Activated naive CD4-positive, alpha-beta T cell treated with anti-CD3 and anti-CD28 coated beads for 36 hours (primary cell): ENCODE measurements at regions not wholly inside any gene's neighbourhood (a gene's known extent, or its start where the extent isn't known, plus 50 kb on each side); places are given as distances from the start of the nearest gene placed in this dataset.

ENCODE experiments used
- CTCF ChIA-PET: fragments of 350-600 bp; sonication (Branson Sonifier 250); formaldehyde crosslinking; loops from one replicate; lab custom pipeline; 2021; ENCODE audit warnings: antibody characterized with exemption; lab: Charles Lee
- DNase-seq: peaks from one replicate; pipeline ENCODE4 v3.0.0-alpha.2; 2020
- H3K27ac Mint-ChIP-seq: one replicate; pipeline ENCODE4 v1.8.0; 2021; ENCODE audit warnings: mild to moderate bottlenecking, mixed read lengths
- H3K27me3 Mint-ChIP-seq: one replicate; pipeline ENCODE4 v1.8.0; 2021; ENCODE audit warnings: low read depth, mixed read lengths
- H3K36me3 Mint-ChIP-seq: one replicate; pipeline ENCODE4 v1.8.0; 2021; ENCODE audit warnings: low read depth, mixed read lengths
- H3K4me1 Mint-ChIP-seq: one replicate; pipeline ENCODE4 v1.8.0; 2021; ENCODE audit warnings: low read depth, mixed read lengths
- H3K4me3 Mint-ChIP-seq: one replicate; pipeline ENCODE4 v1.8.0; 2021; ENCODE audit warnings: mild to moderate bottlenecking, moderate library complexity, mixed read lengths
- H3K9me3 Mint-ChIP-seq: one replicate; pipeline ENCODE4 v1.8.0; 2021; ENCODE audit warnings: mixed read lengths
- intact Hi-C: fragments of 100-400 bp; cut with micrococcal nuclease; formaldehyde crosslinking; loops from one replicate; pipeline ENCODE4 v1.15.1; 2023

GRCh38 chr5:2983583-2984300, 232.3 kb upstream of the IRX2 start:
- peaks cover 1% of the 10 kb centered on the region for H3K9me3 Mint-ChIP-seq
- H3K27me3 Mint-ChIP-seq = no peaks in the 10 kb centered on the region
- CTCF ChIA-PET = no interaction called here
- no peak for DNase-seq
- H3K4me1 Mint-ChIP-seq = no peaks in the 10 kb centered on the region
- H3K4me3 Mint-ChIP-seq = no peak overlapping the region
- intact Hi-C loops = no loop called here
- no peaks in the 10 kb centered on the region for H3K36me3 Mint-ChIP-seq
- H3K27ac Mint-ChIP-seq = no peak overlapping the region

GRCh38 chr5:2981652-2982051, 230.2 kb upstream of the IRX2 start:
- Mint-ChIP-seq H3K36me3 (no peaks in the 10 kb centered on the region), H3K4me1 (no peaks in the 10 kb centered on the region), H3K4me3 (no peak overlapping the region), H3K27ac (no peak overlapping the region), H3K9me3 (peaks cover 3% of the 10 kb centered on the region), H3K27me3 (no peaks in the 10 kb centered on the region)
- intact Hi-C loops = no loop called here
- no peak for DNase-seq
- CTCF ChIA-PET = no interaction called here

GRCh38 chr5:2981035-2981434, 229.6 kb upstream of the IRX2 start:
- H3K4me3 Mint-ChIP-seq = no peak overlapping the region
- DNase-seq = no peak
- H3K36me3 Mint-ChIP-seq = no peaks in the 10 kb centered on the region
- no peak overlapping the region for H3K27ac Mint-ChIP-seq
- intact Hi-C loops = no loop called here
- H3K27me3 Mint-ChIP-seq = no peaks in the 10 kb centered on the region
- CTCF ChIA-PET = no interaction called here
- peaks cover 7% of the 10 kb centered on the region for H3K9me3 Mint-ChIP-seq
- no peaks in the 10 kb centered on the region for H3K4me1 Mint-ChIP-seq

GRCh38 chr5:2960294-2960693, 208.8 kb upstream of the IRX2 start:
- H3K4me3 Mint-ChIP-seq = no peak overlapping the region
- no peak for DNase-seq
- H3K36me3 Mint-ChIP-seq = peaks cover 2% of the 10 kb centered on the region
- H3K27me3 Mint-ChIP-seq = no peaks in the 10 kb centered on the region
- CTCF ChIA-PET = no interaction called here
- no peaks in the 10 kb centered on the region for H3K4me1 Mint-ChIP-seq
- no peak overlapping the region for H3K27ac Mint-ChIP-seq
- intact Hi-C loops = no loop called here
- H3K9me3 Mint-ChIP-seq = peaks cover 15% of the 10 kb centered on the region

GRCh38 chr5:2958976-2959375, 207.5 kb upstream of the IRX2 start:
- H3K4me3 Mint-ChIP-seq = no peak overlapping the region
- CTCF ChIA-PET = no interaction called here
- H3K27me3 Mint-ChIP-seq = no peaks in the 10 kb centered on the region
- peaks cover 16% of the 10 kb centered on the region for H3K9me3 Mint-ChIP-seq
- H3K4me1 Mint-ChIP-seq = no peaks in the 10 kb centered on the region
- peaks cover 2% of the 10 kb centered on the region for H3K36me3 Mint-ChIP-seq
- intact Hi-C loops = no loop called here
- DNase-seq = no peak
- H3K27ac Mint-ChIP-seq = no peak overlapping the region

GRCh38 chr5:2948875-2949274, 197.4 kb upstream of the IRX2 start:
- CTCF ChIA-PET = no interaction called here
- no peaks in the 10 kb centered on the region for H3K4me1 Mint-ChIP-seq
- H3K9me3 Mint-ChIP-seq = no peaks in the 10 kb centered on the region
- intact Hi-C loops = no loop called here
- no peaks in the 10 kb centered on the region for H3K27me3 Mint-ChIP-seq
- no peak overlapping the region for H3K27ac Mint-ChIP-seq
- H3K4me3 Mint-ChIP-seq = no peak overlapping the region
- DNase-seq = no peak
- H3K36me3 Mint-ChIP-seq = no peaks in the 10 kb centered on the region

GRCh38 chr5:2946315-2946714, 194.8 kb upstream of the IRX2 start:
- CTCF ChIA-PET = no interaction called here
- intact Hi-C loops = no loop called here
- Mint-ChIP-seq H3K4me3 (no peak overlapping the region), H3K36me3 (no peaks in the 10 kb centered on the region), H3K27ac (no peak overlapping the region), H3K9me3 (peaks cover 2% of the 10 kb centered on the region), H3K27me3 (no peaks in the 10 kb centered on the region), H3K4me1 (no peaks in the 10 kb centered on the region)
- no peak for DNase-seq

- no peak overlapping the region for H3K4me3 Mint-ChIP-seq
- no peak for DNase-seq
- H3K36me3 Mint-ChIP-seq = no peaks in the 10 kb centered on the region
- no peak overlapping the region for H3K27ac Mint-ChIP-seq
- H3K4me1 Mint-ChIP-seq = no peaks in the 10 kb centered on the region
- peaks cover 11% of the 10 kb centered on the region for H3K9me3 Mint-ChIP-seq
- H3K27me3 Mint-ChIP-seq = no peaks in the 10 kb centered on the region
- CTCF ChIA-PET = no interaction called here
- intact Hi-C loops = no loop called here
Observed at GRCh38 chr5:2936413-2936812, 184.9 kb upstream of the IRX2 start.

GRCh38 chr5:2929779-2930178, 178.3 kb upstream of the IRX2 start:
- Mint-ChIP-seq H3K27me3 (peaks cover 2% of the 10 kb centered on the region), H3K4me1 (no peaks in the 10 kb centered on the region), H3K36me3 (no peaks in the 10 kb centered on the region), H3K9me3 (peaks cover 4% of the 10 kb centered on the region), H3K4me3 (no peak overlapping the region), H3K27ac (no peak overlapping the region)
- CTCF ChIA-PET = no interaction called here
- intact Hi-C loops = no loop called here
- no peak for DNase-seq

GRCh38 chr5:2921651-2922050, 170.2 kb upstream of the IRX2 start:
- peaks cover 1% of the 10 kb centered on the region for H3K9me3 Mint-ChIP-seq
- no peak overlapping the region for H3K27ac Mint-ChIP-seq
- no peaks in the 10 kb centered on the region for H3K36me3 Mint-ChIP-seq
- H3K4me1 Mint-ChIP-seq = no peaks in the 10 kb centered on the region
- H3K27me3 Mint-ChIP-seq = no peaks in the 10 kb centered on the region
- no peak overlapping the region for H3K4me3 Mint-ChIP-seq
- no peak for DNase-seq
- CTCF ChIA-PET = no interaction called here
- intact Hi-C loops = no loop called here

GRCh38 chr5:2921176-2921575, 169.7 kb upstream of the IRX2 start:
- Mint-ChIP-seq H3K9me3 (peaks cover 1% of the 10 kb centered on the region), H3K36me3 (no peaks in the 10 kb centered on the region), H3K27me3 (no peaks in the 10 kb centered on the region), H3K4me3 (no peak overlapping the region), H3K27ac (no peak overlapping the region), H3K4me1 (no peaks in the 10 kb centered on the region)
- DNase-seq = no peak
- CTCF ChIA-PET = no interaction called here
- intact Hi-C loops = no loop called here

- Mint-ChIP-seq H3K27ac (no peak overlapping the region), H3K36me3 (no peaks in the 10 kb centered on the region), H3K4me1 (no peaks in the 10 kb centered on the region), H3K4me3 (no peak overlapping the region), H3K27me3 (no peaks in the 10 kb centered on the region), H3K9me3 (peaks cover 1% of the 10 kb centered on the region)
- CTCF ChIA-PET = no interaction called here
- DNase-seq = no peak
- intact Hi-C loops = no loop called here
Observed at GRCh38 chr5:2920312-2920711, 168.8 kb upstream of the IRX2 start.

- Mint-ChIP-seq H3K4me3 (no peak overlapping the region), H3K27ac (no peak overlapping the region), H3K9me3 (peaks cover 1% of the 10 kb centered on the region), H3K4me1 (no peaks in the 10 kb centered on the region), H3K36me3 (no peaks in the 10 kb centered on the region), H3K27me3 (no peaks in the 10 kb centered on the region)
- CTCF ChIA-PET = no interaction called here
- intact Hi-C loops = no loop called here
- DNase-seq = no peak
Observed at GRCh38 chr5:2919310-2920018, 168.0 kb upstream of the IRX2 start.
